K562 (cell line): ENCODE measurements at regions not wholly inside any gene's neighbourhood (a gene's known extent, or its start where the extent isn't known, plus 50 kb on each side); places are given as distances from the start of the nearest gene placed in this dataset.

Experiments
- ATAC-seq: fragments of 200-7000 bp; cut with Tn5 transposase; 3 replicates; pipeline ENCODE4 v1.9.1; 2020; ENCODE audit warnings: moderate library complexity
- BruUV-seq: library from RNA; stranded (reverse); fragments of 400-500 nt; replicated peaks from 2 replicates; lab custom pipeline; 2021; lab: Mats Ljungman, UMichigan
- CTCF ChIA-PET: fragments of 300-600 bp; formaldehyde crosslinking; extraction: SDS; loops from one replicate; lab custom pipeline; 2021; ENCODE audit warnings: low intra/inter-chr PET ratio; lab: Yijun Ruan, JAX
- POLR2A ChIA-PET: fragments of 300-600, 350-650 bp; sonication (Branson Sonifier 250); formaldehyde crosslinking; extraction: SDS; loops from one replicate; lab custom pipeline; 2021; ENCODE audit warnings: antibody characterized with exemption, inconsistent platforms; lab: Yijun Ruan, JAX
- DNase-seq, 4 experiments: peaks; one replicate each; pipeline versions ENCODE4 v3.0.0 to v3.0.0-alpha.2; 2011 to 2018; ENCODE audit warnings: low spot score in 3 of 4, mixed read lengths in 3 of 4; ENCODE audit errors: extremely low read depth in 1 of 4
- FAIRE-seq: peaks from 2 replicates; lab custom pipeline; 2011; peaks lifted over from hg19 to GRCh38; lab: Jason Lieb, UNC
- H2AFZ ChIP-seq: 2 replicates; pipeline ENCODE4 v1.6.0; 2011; ENCODE audit warnings: low read depth, low read length, control low read depth, inconsistent platforms
- H3K27ac ChIP-seq: fragments of 200-600 bp; 3 replicates; pipeline ENCODE4 v1.8.0; 2011; ENCODE audit warnings: low read depth, mild to moderate bottlenecking, control low read depth, inconsistent platforms, low read length, moderate library complexity, mixed read lengths; ENCODE audit errors: extremely low read depth
- H3K27me3 ChIP-seq, 2 experiments: fragments of 300-600 bp in 1 of 2; 2 replicates in 1 of 2; 3 replicates in 1 of 2; pipeline versions ENCODE4 v1.6.0 to v1.8.0; 2011; ENCODE audit warnings: inconsistent platforms in 2 of 2, low read length in 2 of 2, mild to moderate bottlenecking in 1 of 2, mixed read lengths in 1 of 2, moderate library complexity in 1 of 2; ENCODE audit not compliant: control insufficient read depth in 2 of 2, insufficient read depth in 2 of 2
- H3K36me3 ChIP-seq: fragments of 300-600 bp; 3 replicates; pipeline ENCODE4 v1.8.0; 2011; ENCODE audit warnings: mild to moderate bottlenecking, low read length, inconsistent platforms; ENCODE audit not compliant: control insufficient read depth, insufficient read depth
- H3K4me1 ChIP-seq, 2 experiments: fragments of 200-600 bp in 1 of 2; replicated peaks in 1 of 2; 2 replicates in 1 of 2; 3 replicates in 1 of 2; pipeline versions ENCODE4 v1.5.1 to v1.8.0; 2011; ENCODE audit warnings: inconsistent platforms in 2 of 2, low read length in 2 of 2, mild to moderate bottlenecking in 1 of 2, mixed read lengths in 1 of 2, moderate library complexity in 1 of 2; ENCODE audit not compliant: control insufficient read depth in 2 of 2, insufficient read depth in 2 of 2
- H3K4me2 ChIP-seq: 2 replicates; pipeline ENCODE4 v1.6.1; 2011; ENCODE audit warnings: low read length, control low read depth, inconsistent platforms, mixed read lengths; ENCODE audit not compliant: insufficient read depth
- H3K4me3 ChIP-seq: fragments of 200-600 bp; sonication (generic), shearing (Covaris generic); 2 replicates; pipeline ENCODE4 v1.5.1; 2016; ENCODE audit warnings: control low read depth, inconsistent platforms
- H3K79me2 ChIP-seq: fragments of 200-600 bp; 3 replicates; pipeline ENCODE4 v1.8.0; 2011; ENCODE audit warnings: low read length, inconsistent platforms; ENCODE audit not compliant: control insufficient read depth, insufficient read depth
- H3K9ac ChIP-seq, 2 experiments: 2 replicates each; pipeline versions ENCODE4 v1.6.0 to v1.6.1; 2011; ENCODE audit warnings: low read depth in 2 of 2, low read length in 2 of 2, control low read depth in 1 of 2, inconsistent platforms in 1 of 2, mild to moderate bottlenecking in 1 of 2, mixed read lengths in 1 of 2; ENCODE audit not compliant: insufficient read depth in 1 of 2
- H3K9me1 ChIP-seq: one replicate; pipeline ENCODE4 v1.6.0; 2011; ENCODE audit warnings: inconsistent platforms, mild to moderate bottlenecking, low read length, moderate library complexity; ENCODE audit not compliant: control insufficient read depth, insufficient read depth
- H3K9me3 ChIP-seq: replicated peaks from 2 replicates; pipeline ENCODE4 v1.5.1; 2011; ENCODE audit warnings: low read depth, low read length, inconsistent platforms; ENCODE audit not compliant: control insufficient read depth, insufficient read depth
- H4K20me1 ChIP-seq: replicated peaks from 2 replicates; pipeline ENCODE4 v1.6.1; 2011; ENCODE audit warnings: low read length, inconsistent platforms, mixed read lengths; ENCODE audit not compliant: control insufficient read depth, insufficient read depth
- DNMT1 ChIP-seq: fragments of 450-650 bp; IDR thresholded peaks from 2 replicates; pipeline ENCODE4 v1.6.1; 2016; ENCODE audit warnings: antibody characterized with exemption, mild to moderate bottlenecking
- NRF1 ChIP-seq, 2 experiments: fragments of 450-650 bp; IDR thresholded peaks in 1 of 2; conservative IDR thresholded peaks in 1 of 2; 2 replicates each; pipeline ENCODE4 v1.6.1; 2014; ENCODE audit warnings: mild to moderate bottlenecking in 2 of 2
- TAF7 ChIP-seq: fragments of 450-650 bp; IDR thresholded peaks from 2 replicates; pipeline ENCODE4 v1.6.1; 2016; ENCODE audit warnings: missing genetic modification characterization, missing compliant biosample characterization
- ZNF133 ChIP-seq: fragments of 250-450 bp; sonication (Bioruptor Pico); IDR thresholded peaks from 2 replicates; pipeline ENCODE4 v1.4.0; 2020; ENCODE audit warnings: mild to moderate bottlenecking
- WGBS: fragments of 100-300 bp; shearing (Covaris generic); methylation state at CpG from one replicate; pipeline ENCODE4 v1.1.6; 2016; ENCODE audit warnings: low coverage, mixed read lengths; ENCODE audit not compliant: insufficient coverage; ENCODE audit errors: missing lambda C conversion rate; 5-methylcytosine and 5-hydroxymethylcytosine counted together
- in situ Hi-C: fragments of 300-500 bp; cut with MboI; formaldehyde crosslinking; loops from 4 replicates; pipeline ENCODE4 v1.15.0; 2018; ENCODE audit warnings: inconsistent platforms, mixed read lengths
- intact Hi-C: fragments of 100-400 bp; cut with micrococcal nuclease; formaldehyde crosslinking; loops from 2 replicates; pipeline ENCODE4 v1.14.2; 2022
- TF ChIP-seq, protein P1 (sequence below): fragments of 250-450 bp; sonication (Bioruptor Pico); IDR thresholded peaks from 2 replicates; pipeline ENCODE4 v1.4.0; 2020; ENCODE audit warnings: mild to moderate bottlenecking, moderate library complexity

DNA sequence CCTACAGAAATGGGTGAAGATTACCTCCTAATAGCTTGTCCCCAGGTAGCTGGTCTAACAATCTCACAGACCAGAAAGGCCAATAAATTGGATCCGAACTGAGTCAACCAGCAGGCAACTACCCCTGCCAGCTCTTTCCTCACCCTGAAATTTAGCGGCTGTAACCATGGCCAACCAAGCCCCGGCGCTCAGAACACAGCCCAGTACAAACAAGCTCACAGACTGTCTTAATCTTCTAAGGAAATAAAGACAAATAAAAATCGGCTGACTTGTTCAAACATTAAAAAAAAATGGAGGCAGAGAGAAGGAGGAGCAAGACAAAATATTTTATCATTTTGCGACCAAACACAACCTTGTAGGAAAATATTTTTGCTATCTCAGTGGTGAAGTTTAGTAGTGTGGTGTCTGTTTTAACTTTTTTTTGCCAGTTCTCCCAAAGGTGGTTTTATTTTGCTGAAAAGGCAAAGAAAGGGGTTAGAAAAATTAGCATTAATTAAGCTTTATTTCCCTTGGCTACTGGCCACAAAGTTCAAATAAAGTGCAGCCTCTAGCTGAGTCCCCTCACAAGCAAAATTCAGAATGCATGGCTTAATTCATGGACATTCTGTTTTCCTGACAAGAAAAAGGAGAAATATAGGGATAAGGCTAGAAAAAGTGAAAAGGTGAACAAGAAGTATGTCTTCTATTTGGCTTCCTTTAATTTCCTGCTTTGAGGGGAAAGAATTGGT is 313.0 kb upstream of the NPVF start (continued):
- no peak for TF ChIP-seq NRF1 (conservative IDR thresholded peaks at IDR 0.05 in 1 of 2, IDR thresholded peaks at IDR 0.05 in 1 of 2)

DNA sequence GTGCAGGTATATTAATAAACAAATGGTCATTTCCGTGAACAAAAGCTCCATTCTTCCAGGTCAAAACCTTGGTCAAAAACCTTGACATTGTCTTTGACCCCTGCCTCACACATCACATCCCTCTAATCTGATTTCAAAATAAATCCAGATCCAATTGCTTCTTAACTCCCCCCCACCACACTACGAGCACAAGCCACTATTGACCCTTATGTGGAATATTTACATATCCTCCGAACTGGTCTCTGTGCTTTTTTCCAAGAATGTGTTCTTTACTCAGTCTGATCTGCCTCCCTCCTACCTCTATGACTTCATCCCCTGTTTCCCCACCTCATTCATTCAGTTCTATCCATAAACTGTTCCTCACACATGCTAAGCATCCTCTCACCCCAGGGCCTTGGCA is 313.6 kb upstream of the NPVF start:
- peaks cover 23 to 27% of the 10 kb centered on the region in 2 experiments for H3K27me3 ChIP-seq
- ChIA-PET POLR2A (interaction anchor here (0.6 kb wide), 1 partner anchor 293 kb away, joined by 3 read pairs; no protein-coding TSS in a partner anchor), CTCF (no interaction called here)
- intact Hi-C loops (no loop called here), in situ Hi-C loops (no loop called here)
- ATAC-seq (no peak), DNase-seq (no peak), FAIRE-seq (no peak)
- H3K36me3 ChIP-seq: no peaks in the 10 kb centered on the region
- no peaks in the 10 kb centered on the region for H3K79me2 ChIP-seq
- H3K27ac ChIP-seq: no peak overlapping the region
- WGBS: 0% methylated on average over 3 of the region's 3 CpGs
- no peak overlapping the region for H3K4me3 ChIP-seq
- no peaks in the 10 kb centered on the region for H3K9me3 ChIP-seq
- H3K4me2 ChIP-seq: no peak overlapping the region
- H3K4me1 ChIP-seq: no peaks in the 10 kb centered on the region
- H4K20me1 ChIP-seq: no peaks in the 10 kb centered on the region; the same call in 1 of the 2 replicates
- no peaks in the 10 kb centered on the region for H3K9me1 ChIP-seq
- H2AFZ ChIP-seq: no peak overlapping the region
- H3K9ac ChIP-seq: no peak overlapping the region
- TF ChIP-seq DNMT1 (no peak), ZNF133 (CRISPR knock-in tag) (no peak), TAF7 (tag) (no peak)
- TF ChIP-seq, protein P1, sequence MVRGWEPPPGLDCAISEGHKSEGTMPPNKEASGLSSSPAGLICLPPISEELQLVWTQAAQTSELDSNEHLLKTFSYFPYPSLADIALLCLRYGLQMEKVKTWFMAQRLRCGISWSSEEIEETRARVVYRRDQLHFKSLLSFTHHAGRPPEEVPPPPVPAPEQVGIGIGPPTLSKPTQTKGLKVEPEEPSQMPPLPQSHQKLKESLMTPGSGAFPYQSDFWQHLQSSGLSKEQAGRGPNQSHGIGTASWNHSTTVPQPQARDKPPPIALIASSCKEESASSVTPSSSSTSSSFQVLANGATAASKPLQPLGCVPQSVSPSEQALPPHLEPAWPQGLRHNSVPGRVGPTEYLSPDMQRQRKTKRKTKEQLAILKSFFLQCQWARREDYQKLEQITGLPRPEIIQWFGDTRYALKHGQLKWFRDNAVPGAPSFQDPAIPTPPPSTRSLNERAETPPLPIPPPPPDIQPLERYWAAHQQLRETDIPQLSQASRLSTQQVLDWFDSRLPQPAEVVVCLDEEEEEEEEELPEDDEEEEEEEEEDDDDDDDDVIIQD (CRISPR knock-in tag): no peak
- BruUV-seq: no TSS peak
